GM19328 (cell line): ENCODE measurements at regions not wholly inside any gene's neighbourhood (a gene's known extent, or its start where the extent isn't known, plus 50 kb on each side); places are given as distances from the start of the nearest gene placed in this dataset.
A peak's percentile ranks its signal among the peaks of the same experiment; 100 is the strongest.
"Not testable (repeated sequence)": the region's sequence is repeated elsewhere in the genome, so short reads cannot be mapped to it uniquely, and the experiment has no call there.

Source experiments
- ATAC-seq: cut with Tn5 transposase; IDR thresholded peaks from one replicate; pipeline ENCODE4 v1.9.1; 2021; ENCODE audit warnings: mild to moderate bottlenecking, moderate library complexity; ENCODE audit not compliant: unreplicated experiment

DNA sequence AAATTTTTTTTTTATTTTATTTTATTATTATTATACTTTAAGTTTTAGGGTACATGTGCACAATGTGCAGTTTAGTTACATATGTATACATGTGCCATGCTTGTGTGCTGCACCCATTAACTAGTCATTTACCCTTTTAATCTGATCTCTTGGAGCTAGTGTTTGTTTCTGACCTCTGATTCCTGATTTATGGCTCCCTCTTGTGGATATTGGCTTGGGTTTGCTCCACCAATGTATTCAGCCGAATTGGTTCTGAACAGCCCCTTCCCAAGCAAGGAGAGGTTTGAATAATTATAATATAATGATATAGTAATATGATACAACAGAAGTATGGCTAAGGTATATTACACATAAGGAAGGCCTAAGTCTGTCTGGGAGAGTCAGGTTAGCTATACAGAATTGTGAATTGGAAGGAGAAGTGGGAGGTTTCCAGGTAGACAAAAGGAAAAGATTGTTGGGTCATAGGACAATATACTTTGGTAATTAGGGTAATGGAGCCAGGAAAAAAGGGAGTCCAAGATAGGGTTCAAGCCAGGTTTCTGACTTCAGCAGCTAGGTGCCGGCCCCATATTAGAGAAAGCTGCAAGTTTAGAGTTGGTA lies 53.1 kb upstream of the HMCN1 start:
- ATAC-seq: no peak

- no peak for ATAC-seq
These were observed 53.7 kb upstream of the HMCN1 start for GRCh38 chr1:185680453-185680852.

GRCh38 chr1:185679220-185679619 lies 55.0 kb upstream of the HMCN1 start:
- no peak for ATAC-seq

DNA sequence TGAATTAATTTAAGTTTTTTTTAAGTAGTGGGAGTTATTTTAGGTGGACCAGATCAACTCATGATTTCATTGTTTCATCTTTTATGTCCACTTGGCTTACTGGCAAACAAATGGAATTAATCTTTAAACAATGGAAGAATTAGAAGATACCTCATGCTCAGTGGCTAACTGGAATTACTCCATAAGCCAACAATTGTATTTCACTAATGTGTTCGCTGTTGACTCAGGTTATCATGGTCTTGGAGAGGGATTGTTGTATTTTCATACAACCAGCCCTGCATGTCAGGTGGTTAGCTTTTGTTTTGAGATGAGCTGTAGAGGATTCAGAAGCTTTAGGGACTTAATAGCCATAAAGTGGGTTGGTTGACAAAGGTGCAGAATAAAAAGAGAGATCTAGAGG lies 57.2 kb upstream of the HMCN1 start:
- no peak for ATAC-seq

DNA sequence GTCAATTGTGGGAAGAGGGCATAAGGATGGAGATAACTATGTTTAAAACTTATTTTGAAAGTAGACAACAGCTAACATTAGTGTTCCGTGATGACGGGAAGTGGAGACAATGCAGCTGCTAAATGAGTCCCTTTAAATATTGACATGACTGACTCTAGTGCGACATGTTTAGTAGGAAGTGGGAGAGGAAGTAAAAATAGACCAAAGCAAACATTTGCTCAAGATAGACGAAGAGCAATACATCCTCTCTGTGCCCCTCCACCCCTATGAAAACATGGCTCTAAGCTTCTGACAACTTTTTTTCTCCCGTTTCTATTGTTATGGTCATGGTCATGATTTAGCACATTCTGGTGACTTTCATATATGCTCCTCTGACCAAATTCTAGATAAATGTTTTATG lies 60.0 kb upstream of the HMCN1 start:
- ATAC-seq: peak; percentile 53

DNA sequence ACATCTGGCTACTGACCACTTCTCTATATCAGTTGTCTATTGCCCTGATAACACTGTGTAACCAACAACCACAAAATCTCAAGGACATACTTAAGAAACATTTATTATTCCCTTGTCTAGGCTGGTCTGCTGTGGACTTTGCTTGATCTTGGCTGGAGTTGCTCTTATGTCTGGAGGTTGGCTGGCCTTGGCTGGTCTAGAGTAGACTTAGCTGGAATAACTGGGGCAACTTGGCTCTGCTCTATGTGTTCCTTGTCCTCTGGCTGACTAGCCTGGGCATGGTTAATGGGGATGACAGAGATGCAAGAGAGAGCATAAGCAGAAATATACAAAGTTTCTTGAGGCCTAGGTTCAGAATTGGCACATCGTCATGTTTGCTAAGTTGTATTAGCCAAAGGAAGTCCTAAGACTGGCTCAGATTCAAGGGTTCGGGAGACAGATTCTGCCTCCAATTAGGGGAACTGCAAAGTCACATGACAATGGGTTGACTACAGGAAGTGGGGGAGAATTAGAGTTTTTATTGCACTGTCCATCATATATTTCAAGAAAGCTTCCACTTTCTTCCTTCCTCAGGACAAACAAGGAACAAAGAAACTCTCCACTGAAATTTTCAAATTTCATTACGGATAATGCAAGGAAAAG lies 61.4 kb upstream of the HMCN1 start:
- ATAC-seq: no peak

- ATAC-seq: no peak
These were observed 64.0 kb upstream of the HMCN1 start for GRCh38 chr1:185670187-185670627.

DNA sequence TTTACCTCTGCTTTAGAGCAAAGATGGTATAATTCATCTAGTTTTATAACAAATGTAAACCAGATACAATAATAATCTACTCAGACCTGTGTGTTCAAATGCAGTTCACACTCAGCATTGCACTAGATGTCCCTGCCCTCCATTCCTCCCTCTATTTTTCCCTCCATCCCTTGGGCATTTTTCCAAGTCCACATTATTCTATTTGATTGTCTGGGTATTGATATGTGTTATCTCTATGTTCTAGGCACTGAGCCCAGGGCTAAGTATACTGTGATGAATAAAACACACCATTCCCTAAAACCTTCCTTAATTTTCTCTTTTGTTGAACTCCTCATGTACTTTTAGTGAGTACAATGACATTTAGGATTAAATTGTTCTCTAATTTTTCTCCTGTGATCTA lies 66.2 kb upstream of the HMCN1 start:
- no peak for ATAC-seq

- no peak for ATAC-seq
These were observed 67.6 kb upstream of the HMCN1 start for GRCh38 chr1:185666582-185666981.

GRCh38 chr1:185663771-185664296 lies 70.4 kb upstream of the HMCN1 start:
- no peak for ATAC-seq

GRCh38 chr1:185663332-185663731 lies 70.9 kb upstream of the HMCN1 start:
- ATAC-seq: no peak

GRCh38 chr1:185661971-185662370 lies 72.2 kb upstream of the HMCN1 start:
- ATAC-seq: no peak

DNA sequence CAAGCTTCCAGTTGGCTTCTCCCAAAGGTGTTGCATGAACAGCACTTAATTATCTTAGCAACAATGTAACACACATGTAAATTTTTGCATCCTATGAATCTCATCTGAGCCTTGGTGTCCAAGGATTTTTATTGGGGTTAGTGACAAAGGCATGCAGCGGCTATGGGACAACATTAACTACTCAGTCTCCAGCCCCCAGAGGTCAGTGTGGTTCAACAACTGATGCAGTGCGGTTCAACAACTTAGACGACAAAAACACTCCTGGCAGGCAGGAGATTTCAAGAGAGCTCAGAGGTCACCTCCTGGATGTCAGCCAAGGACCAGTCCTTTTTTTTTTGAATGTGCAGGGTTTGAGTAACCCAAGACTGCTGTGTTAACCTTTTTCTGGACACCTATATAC lies 77.5 kb upstream of the HMCN1 start:
- ATAC-seq: no peak

GRCh38 chr1:185654952-185655314 lies 79.3 kb upstream of the HMCN1 start:
- ATAC-seq: no peak

DNA sequence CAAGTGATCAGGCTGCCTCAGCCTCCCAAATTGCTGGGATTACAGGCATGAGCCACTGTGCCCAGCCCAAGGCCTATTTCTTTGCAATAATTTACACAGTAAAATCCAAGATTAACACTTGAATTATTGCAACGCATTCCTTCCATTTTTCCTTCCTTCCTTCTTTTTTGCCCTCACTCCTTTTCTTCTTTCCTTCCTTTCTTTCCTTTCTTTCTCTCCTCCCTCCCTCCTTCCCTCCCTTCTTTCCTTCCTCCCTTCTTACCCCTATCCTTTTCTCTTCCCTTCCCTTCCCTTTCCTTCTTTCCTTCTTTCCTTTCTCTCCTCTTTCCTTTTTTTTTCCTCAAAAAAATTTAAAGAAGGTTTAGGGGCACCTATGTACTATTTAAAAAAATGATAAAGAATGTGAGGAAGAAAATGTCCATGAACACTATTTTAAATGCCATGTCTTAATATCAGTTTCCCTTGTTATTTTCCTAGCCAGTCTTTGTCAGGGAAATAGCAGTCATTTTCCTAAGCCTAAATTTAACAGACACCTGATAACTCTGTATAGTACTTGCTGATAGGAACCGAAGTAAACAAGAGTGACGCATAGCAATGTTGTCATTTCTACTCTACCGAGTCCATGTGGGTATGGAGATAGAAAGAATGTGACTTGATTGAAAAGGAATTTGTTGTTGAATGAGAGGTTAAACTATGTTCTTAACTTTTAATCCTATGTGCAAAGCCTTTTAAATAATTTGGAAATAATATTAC lies 79.8 kb upstream of the HMCN1 start:
- no peak for ATAC-seq

GRCh38 chr1:185653615-185654014 lies 80.6 kb upstream of the HMCN1 start:
- ATAC-seq: no peak

GRCh38 chr1:185652348-185652747 lies 81.8 kb upstream of the HMCN1 start:
- ATAC-seq: no peak

DNA sequence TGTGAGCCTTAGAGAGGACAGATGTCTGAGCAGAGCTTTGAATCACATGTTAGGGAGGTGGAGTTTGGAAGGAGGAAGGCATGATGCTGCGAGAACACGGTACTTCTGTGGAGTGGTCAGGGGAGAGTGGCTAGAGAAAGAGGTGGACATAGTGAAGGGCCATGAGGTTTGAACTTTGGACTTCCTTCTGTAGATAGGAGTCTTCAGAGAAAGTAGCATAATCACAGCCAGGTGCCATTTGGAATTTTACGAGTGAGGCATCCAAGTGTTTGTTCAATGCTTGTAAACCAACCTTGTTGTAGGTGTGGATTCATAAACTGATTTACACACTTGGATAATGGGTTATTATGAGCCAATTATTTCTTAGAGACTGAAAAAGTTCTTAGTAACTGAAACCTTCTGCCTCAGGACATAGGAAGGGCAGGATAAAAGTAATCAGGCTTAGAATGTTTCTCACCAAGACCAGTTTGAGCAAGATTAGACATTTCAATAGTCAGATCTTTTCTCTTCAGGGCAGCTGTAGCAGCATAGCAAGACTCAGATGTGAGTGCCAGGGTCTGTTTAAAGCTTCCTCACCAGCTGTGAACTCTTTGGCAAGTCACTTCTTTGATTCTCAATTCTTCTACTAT lies 83.5 kb upstream of the HMCN1 start:
- no peak for ATAC-seq

- ATAC-seq: no peak
These were observed 85.2 kb upstream of the HMCN1 start for GRCh38 chr1:185648858-185649589.

GRCh38 chr1:185647597-185648267 lies 86.5 kb upstream of the HMCN1 start:
- ATAC-seq: not testable (repeated sequence)
